GM12878 (cell line): ENCODE measurements at regions not wholly inside any gene's neighbourhood (a gene's known extent, or its start where the extent isn't known, plus 50 kb on each side); places are given as distances from the start of the nearest gene placed in this dataset.

Source experiments
- ATAC-seq: fragments of 200-7000 bp; cut with Tn5 transposase; 3 replicates; pipeline ENCODE4 v1.9.1; 2020; ENCODE audit warnings: mild to moderate bottlenecking, moderate library complexity
- BruUV-seq: library from RNA; stranded (reverse); fragments of 400-500 nt; replicated peaks from 2 replicates; lab custom pipeline; 2021; lab: Mats Ljungman, UMichigan
- CTCF ChIA-PET: fragments of 300-600 bp; sonication (Branson Sonifier 250); formaldehyde crosslinking; extraction: SDS; loops from one replicate; lab custom pipeline; 2021; ENCODE audit warnings: inconsistent platforms; lab: Yijun Ruan, JAX
- POLR2A ChIA-PET: fragments of 350-600 bp; formaldehyde crosslinking; extraction: SDS; loops from one replicate; lab custom pipeline; 2021; ENCODE audit warnings: inconsistent platforms; lab: Charles Lee
- RAD21 ChIA-PET: fragments of 300-600 bp; sonication (Branson Sonifier 250); formaldehyde crosslinking; loops from one replicate; lab custom pipeline; 2023; ENCODE audit warnings: antibody characterized with exemption; ENCODE audit not compliant: unreplicated experiment; lab: Charles Lee
- SMC1A ChIA-PET: fragments of 300-600 bp; sonication (Branson Sonifier 250); formaldehyde crosslinking; loops from one replicate; lab custom pipeline; 2023; ENCODE audit not compliant: unreplicated experiment, uncharacterized antibody; lab: Charles Lee
- DNase-seq: peaks from one replicate; pipeline ENCODE4 v3.0.0-alpha.2; 2011; ENCODE audit warnings: low read depth, low spot score
- FAIRE-seq: peaks from 3 replicates; lab custom pipeline; 2011; peaks lifted over from hg19 to GRCh38; lab: Jason Lieb, UNC
- H2AFZ ChIP-seq: 2 replicates; pipeline ENCODE4 v1.6.0; 2011; ENCODE audit warnings: low read depth, low read length, control low read depth; ENCODE audit not compliant: control insufficient read depth
- H3K27ac ChIP-seq: 2 replicates; pipeline ENCODE4 v1.5.1; 2011; ENCODE audit warnings: control low read depth; ENCODE audit not compliant: control insufficient read depth, insufficient read depth
- H3K27me3 ChIP-seq, 2 experiments: replicated peaks in 1 of 2; 2 replicates each; pipeline versions ENCODE4 v1.6.0 to v1.6.1; 2011; ENCODE audit warnings: low read length in 1 of 2; ENCODE audit not compliant: control insufficient read depth in 2 of 2, insufficient read depth in 2 of 2
- H3K36me3 ChIP-seq, 2 experiments: 2 replicates each; pipeline ENCODE4 v1.5.1; 2011; ENCODE audit warnings: low read length in 1 of 2; ENCODE audit not compliant: control insufficient read depth in 2 of 2, insufficient read depth in 2 of 2
- H3K4me1 ChIP-seq: 2 replicates; pipeline ENCODE4 v1.6.1; 2011; ENCODE audit warnings: mild to moderate bottlenecking, low read length, moderate library complexity, mixed read lengths; ENCODE audit not compliant: control insufficient read depth, insufficient read depth
- H3K4me2 ChIP-seq: 2 replicates; pipeline ENCODE4 v1.6.0; 2011; ENCODE audit warnings: control low read depth; ENCODE audit not compliant: control insufficient read depth, insufficient read depth
- H3K4me3 ChIP-seq: fragments of 200-600 bp; sonication (generic); 2 replicates; pipeline ENCODE4 v1.5.1; 2016
- H3K79me2 ChIP-seq: 2 replicates; pipeline ENCODE4 v1.6.0; 2011; ENCODE audit warnings: low read length; ENCODE audit not compliant: control insufficient read depth, insufficient read depth
- H3K9ac ChIP-seq: 2 replicates; pipeline ENCODE4 v1.8.0; 2011; ENCODE audit warnings: low read length, control low read depth, mixed read lengths; ENCODE audit not compliant: control insufficient read depth, insufficient read depth
- H3K9me3 ChIP-seq: replicated peaks from 3 replicates; pipeline ENCODE4 v1.5.1; 2011; ENCODE audit warnings: mild to moderate bottlenecking, low read length; ENCODE audit not compliant: control insufficient read depth, insufficient read depth
- H4K20me1 ChIP-seq: 2 replicates; pipeline ENCODE4 v1.6.0; 2011; ENCODE audit not compliant: control insufficient read depth, insufficient read depth
- BCLAF1 ChIP-seq: fragments of 450-650 bp; IDR thresholded peaks from 2 replicates; pipeline ENCODE4 v1.6.1; 2017; ENCODE audit warnings: antibody characterized with exemption, mild to moderate bottlenecking, moderate library complexity
- BRCA1 ChIP-seq: IDR thresholded peaks from 2 replicates; pipeline ENCODE4 v1.6.1; 2011; ENCODE audit warnings: low read depth, low read length, improper control_type of control experiment
- CHD1 ChIP-seq: IDR thresholded peaks from 2 replicates; pipeline ENCODE4 v1.6.1; 2012; ENCODE audit warnings: low read depth, low read length, improper control_type of control experiment
- EED ChIP-seq: sonication (generic); IDR thresholded peaks from 2 replicates; pipeline ENCODE4 v1.6.1; 2016; ENCODE audit warnings: antibody characterized with exemption, low read depth
- KAT2A ChIP-seq: conservative IDR thresholded peaks from 2 replicates; pipeline ENCODE4 v1.6.1; 2011; ENCODE audit warnings: low read depth, low read length; ENCODE audit not compliant: control insufficient read depth
- PAX5 ChIP-seq: IDR thresholded peaks from 2 replicates; pipeline ENCODE4 v1.6.1; 2011; ENCODE audit warnings: low read depth, low read length, borderline replicate concordance
- PKNOX1 ChIP-seq: fragments of 450-650 bp; IDR thresholded peaks from 2 replicates; pipeline ENCODE4 v1.6.1; 2016; ENCODE audit warnings: mild to moderate bottlenecking
- POU2F2 ChIP-seq: IDR thresholded peaks from 3 replicates; pipeline ENCODE4 v1.6.1; 2011; ENCODE audit warnings: low read depth, mild to moderate bottlenecking, low read length, borderline replicate concordance
- REST ChIP-seq: IDR thresholded peaks from 2 replicates; pipeline ENCODE4 v1.6.1; 2012; ENCODE audit warnings: mild to moderate bottlenecking, low read depth, low read length
- SRF ChIP-seq, 2 experiments: IDR thresholded peaks; 2 replicates each; pipeline ENCODE4 v1.6.1; 2011; ENCODE audit warnings: low read depth in 2 of 2, low read length in 2 of 2, mild to moderate bottlenecking in 1 of 2, moderate library complexity in 1 of 2
- WRNIP1 ChIP-seq: IDR thresholded peaks from 2 replicates; pipeline ENCODE4 v1.6.1; 2011; ENCODE audit warnings: low read depth, low read length, improper control_type of control experiment, borderline replicate concordance
- ZBTB33 ChIP-seq: fragments of 450-650 bp; IDR thresholded peaks from 2 replicates; pipeline ENCODE4 v1.6.1; 2017; ENCODE audit warnings: mild to moderate bottlenecking
- ZNF274 ChIP-seq: IDR thresholded peaks from one replicate; pipeline ENCODE4 v1.8.0; 2011; ENCODE audit not compliant: insufficient read length, insufficient read depth
- WGBS: methylation state at CpG from one replicate; pipeline ENCODE4 v1.1.6; 2016; ENCODE audit warnings: low lambda C conversion rate; ENCODE audit not compliant: insufficient replicate concordance, insufficient coverage; ENCODE audit errors: missing lambda C conversion rate; 5-methylcytosine and 5-hydroxymethylcytosine counted together
- in situ Hi-C: fragments of 300-500 bp; cut with MboI; formaldehyde crosslinking; loops from 9 replicates; pipeline ENCODE4 v1.14.3; 2018; ENCODE audit warnings: mixed read lengths
- intact Hi-C: fragments of 100-400 bp; cut with micrococcal nuclease; formaldehyde crosslinking; loops from one replicate; pipeline ENCODE4 v1.14.2; 2022; ENCODE audit not compliant: unreplicated experiment

- Histone ChIP-seq H3K27me3 (no peaks in the 10 kb centered on the region), H3K9ac (no peak overlapping the region), H4K20me1 (no peaks in the 10 kb centered on the region), H3K4me1 (no peaks in the 10 kb centered on the region), H3K4me2 (no peak overlapping the region), H3K9me3 (no peaks in the 10 kb centered on the region), H3K79me2 (no peaks in the 10 kb centered on the region), H2AFZ (no peak overlapping the region), H3K27ac (no peak overlapping the region), H3K36me3 (no peaks in the 10 kb centered on the region), H3K4me3 (no peak overlapping the region)
- in situ Hi-C loops, result no loop called here
- intact Hi-C loops, result no loop called here
- BruUV-seq, result no TSS peak
- CTCF ChIA-PET, result no interaction called here
- SMC1A ChIA-PET, result no interaction called here
- ATAC-seq (no peak), FAIRE-seq (no peak), DNase-seq (no peak)
- TF ChIP-seq WRNIP1 (no peak), SRF (IDR thresholded peaks at IDR 0.05; ENCODE audit: low read depth in 2 of 2, low read length in 2 of 2) (no peak), ZNF274 (no peak), PKNOX1 (no peak), EED (no peak), ZBTB33 (no peak), KAT2A (no peak), BRCA1 (no peak), REST (no peak), POU2F2 (no peak), PAX5 (no peak), BCLAF1 (no peak), CHD1 (no peak)
- RAD21 ChIA-PET, result no interaction called here
- POLR2A ChIA-PET, result no interaction called here
- 17% methylated on average over 5 of the region's 5 CpGs for WGBS
These were observed 509.3 kb upstream of the CTNND2 start for GRCh38 chr5:12413585-12413984.
